NB4 (cell line): ENCODE measurements at regions not wholly inside any gene's neighbourhood (a gene's known extent, or its start where the extent isn't known, plus 50 kb on each side); places are given as distances from the start of the nearest gene placed in this dataset.

Experiments
- CTCF ChIP-seq: IDR thresholded peaks from one replicate; pipeline ENCODE4 v1.5.1; 2012; ENCODE audit warnings: low read depth, low read length
- MAX ChIP-seq: IDR thresholded peaks from 2 replicates; pipeline ENCODE4 v1.6.1; 2011; ENCODE audit warnings: low read depth, low read length

DNA sequence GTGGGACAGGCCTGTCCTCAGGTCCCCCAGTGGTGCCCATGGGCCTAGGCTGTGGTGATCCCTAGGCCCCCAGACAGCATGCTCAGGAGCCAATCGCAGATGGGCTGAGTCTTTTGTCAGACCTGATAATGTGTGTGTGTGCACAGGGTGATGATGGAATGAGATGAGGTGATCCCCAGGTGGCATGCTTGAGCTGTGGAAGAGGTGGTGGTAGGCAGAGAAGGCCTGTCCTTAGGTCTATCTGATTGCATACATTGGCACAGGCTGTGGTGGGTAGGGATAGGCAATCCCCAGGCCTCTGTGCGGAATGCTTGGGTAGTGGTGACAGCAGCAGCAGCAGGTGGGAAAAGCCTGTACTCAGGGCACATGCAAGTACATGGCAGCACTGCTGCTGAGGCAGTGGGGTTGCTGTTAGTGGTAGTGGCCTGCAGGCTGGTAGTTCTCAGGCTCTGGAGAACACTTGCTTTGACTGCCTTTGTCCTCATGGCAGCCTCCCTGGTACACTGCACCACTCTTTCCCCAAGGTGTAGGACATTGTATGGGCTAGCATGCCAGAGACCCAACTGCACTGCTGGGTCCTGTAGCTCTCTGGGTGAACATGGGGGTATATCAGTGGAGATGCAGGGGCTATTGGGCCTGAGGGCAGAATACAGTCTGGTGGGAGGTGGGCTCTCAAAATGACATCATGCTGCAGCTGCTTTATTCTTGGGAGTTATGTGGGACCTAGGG lies 260.9 kb upstream of the PLPP4 start:
- TF ChIP-seq CTCF (no peak), MAX (no peak)
